CD4-positive, alpha-beta T cell treated with Interleukin-15 for 1 hour (primary cell): ENCODE measurements at regions not wholly inside any gene's neighbourhood (a gene's known extent, or its start where the extent isn't known, plus 50 kb on each side); places are given as distances from the start of the nearest gene placed in this dataset.

ENCODE experiments used
- DNase-seq: peaks from one replicate; pipeline ENCODE4 v3.0.0-alpha.2; 2020

- DNase-seq = no peak
Measured at GRCh38 chr15:66906668-66907614, 158.5 kb upstream of the SMAD3 start.

- DNase-seq = peak; percentile 57
Measured at GRCh38 chr15:66907826-66908743, 157.3 kb upstream of the SMAD3 start.

- no peak for DNase-seq
Measured at GRCh38 chr15:66908744-66909095, 156.7 kb upstream of the SMAD3 start.

GRCh38 chr15:66909381-66909890 lies 156.0 kb upstream of the SMAD3 start:
- no peak for DNase-seq

GRCh38 chr15:66911131-66911700 lies 154.2 kb upstream of the SMAD3 start:
- DNase-seq = no peak

- DNase-seq = peak; percentile 39
Measured at GRCh38 chr15:66912001-66912400, 153.4 kb upstream of the SMAD3 start.

GRCh38 chr15:66912441-66912840 lies 153.0 kb upstream of the SMAD3 start:
- no peak for DNase-seq

GRCh38 chr15:66917904-66918448 lies 147.4 kb upstream of the SMAD3 start:
- DNase-seq = no peak

GRCh38 chr15:66919421-66919820 lies 146.0 kb upstream of the SMAD3 start:
- DNase-seq = no peak

GRCh38 chr15:66921319-66921915 lies 144.0 kb upstream of the SMAD3 start:
- peak; percentile 33 for DNase-seq

- DNase-seq = peak; percentile 2
Measured at GRCh38 chr15:66922608-66923007, 142.8 kb upstream of the SMAD3 start.

GRCh38 chr15:66923438-66923881 lies 141.9 kb upstream of the SMAD3 start:
- peak; percentile 12 for DNase-seq

- no peak for DNase-seq
Measured at GRCh38 chr15:66924889-66925288, 140.5 kb upstream of the SMAD3 start.

GRCh38 chr15:66925721-66926120 lies 139.7 kb upstream of the SMAD3 start:
- DNase-seq = no peak

GRCh38 chr15:66927201-66928077 lies 138.0 kb upstream of the SMAD3 start:
- no peak for DNase-seq

GRCh38 chr15:66928101-66928500 lies 137.3 kb upstream of the SMAD3 start:
- DNase-seq = no peak

GRCh38 chr15:66928784-66929183 lies 136.6 kb upstream of the SMAD3 start:
- DNase-seq = no peak

GRCh38 chr15:66929843-66930402 lies 135.5 kb upstream of the SMAD3 start:
- no peak for DNase-seq

- no peak for DNase-seq
Measured at GRCh38 chr15:66931768-66932633, 133.4 kb upstream of the SMAD3 start.

GRCh38 chr15:66932634-66933024 lies 132.8 kb upstream of the SMAD3 start:
- DNase-seq = no peak
